GM18499 (cell line): ENCODE measurements at regions not wholly inside any gene's neighbourhood (a gene's known extent, or its start where the extent isn't known, plus 50 kb on each side); places are given as distances from the start of the nearest gene placed in this dataset.
"Not testable (repeated sequence)": the region's sequence is repeated elsewhere in the genome, so short reads cannot be mapped to it uniquely, and the experiment has no call there.

Experiments
- ATAC-seq: cut with Tn5 transposase; IDR thresholded peaks from one replicate; pipeline ENCODE4 v1.9.1; 2021; ENCODE audit warnings: moderate number of reproducible peaks; ENCODE audit not compliant: insufficient read depth, unreplicated experiment

DNA sequence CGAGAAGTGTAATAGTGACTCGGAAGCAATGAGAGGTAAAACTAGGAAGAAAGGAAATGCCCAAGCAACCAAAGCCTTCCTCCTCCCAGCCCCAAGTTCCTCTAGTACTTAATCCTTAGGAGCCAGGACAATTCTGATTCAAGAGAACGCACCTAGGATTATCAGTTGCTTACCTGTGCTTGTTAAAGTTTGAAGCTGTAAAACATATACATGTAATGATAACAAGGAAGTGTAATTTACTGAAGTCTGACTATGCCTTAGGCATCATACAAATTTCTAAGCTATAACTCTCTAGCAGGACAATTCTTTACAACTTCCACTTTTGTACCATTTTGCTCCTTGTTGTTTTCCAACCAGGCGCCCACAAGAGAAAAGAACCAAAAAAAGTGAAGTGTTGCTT, 92.8 kb upstream of the OSBPL8 start:
- no peak for ATAC-seq

DNA sequence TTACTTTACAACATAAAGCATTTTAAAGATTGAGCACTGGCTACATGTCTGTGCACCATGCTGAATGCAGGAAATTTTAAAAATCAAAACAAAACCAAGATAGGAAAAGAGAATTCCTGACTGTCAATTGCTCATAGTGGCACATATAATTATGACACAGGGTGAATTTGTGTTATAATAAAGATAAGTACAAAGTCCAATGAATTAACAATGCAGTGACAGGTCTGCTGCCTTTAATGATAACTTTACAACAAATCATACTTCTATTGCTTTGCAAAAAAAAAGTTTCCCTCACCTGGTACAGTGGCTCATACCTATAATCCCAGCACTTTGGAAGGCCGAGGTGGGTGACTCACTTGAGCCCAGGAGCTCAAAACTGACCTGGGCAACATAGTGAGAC, 93.8 kb upstream of the OSBPL8 start:
- no peak for ATAC-seq

DNA sequence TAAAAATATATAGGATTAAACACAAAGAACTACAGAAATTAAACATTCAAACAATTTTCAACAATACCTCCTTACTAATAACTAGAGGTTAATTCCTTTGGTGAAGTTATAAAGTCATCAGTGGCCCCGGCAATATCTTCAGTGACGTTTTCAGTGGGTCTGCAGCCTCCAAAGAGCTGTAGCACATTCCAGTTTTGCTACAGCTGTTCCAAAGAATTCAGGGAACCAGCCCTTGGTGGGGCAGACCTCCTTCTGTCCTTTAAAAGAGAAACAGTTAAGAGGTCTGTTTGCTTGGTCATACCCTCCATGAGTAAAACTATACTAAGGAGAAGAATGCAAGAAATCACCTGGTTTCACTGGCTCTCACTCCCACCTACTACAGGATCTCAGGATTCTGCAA, 99.2 kb upstream of the ZDHHC17 start:
- no peak for ATAC-seq

DNA sequence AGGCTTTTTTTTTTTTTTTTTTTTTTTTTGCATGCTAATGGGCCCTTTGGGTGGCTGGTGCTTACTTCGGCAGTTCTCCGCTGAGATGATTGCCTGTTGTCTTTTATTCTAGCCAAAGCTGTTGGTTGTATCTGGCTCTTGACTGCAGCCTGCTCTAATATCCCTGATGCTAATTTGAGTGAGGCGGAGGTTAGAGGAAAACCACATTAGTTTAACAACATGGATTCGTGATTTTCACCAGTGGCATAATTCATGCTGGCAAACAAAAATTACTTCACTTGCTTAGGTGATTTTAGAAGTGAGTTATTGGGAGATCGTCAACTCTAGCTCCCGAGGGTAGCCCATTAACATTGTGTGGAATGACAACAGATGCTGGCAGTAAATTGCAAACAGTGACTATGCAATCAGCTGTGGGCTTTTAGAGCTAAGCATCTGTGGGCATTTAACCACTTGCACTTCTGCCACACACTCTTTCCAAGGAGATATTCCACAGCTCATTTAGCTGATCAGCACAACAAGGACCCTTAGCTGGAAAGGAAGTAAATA, 97.6 kb upstream of the ZDHHC17 start:
- no peak for ATAC-seq

DNA sequence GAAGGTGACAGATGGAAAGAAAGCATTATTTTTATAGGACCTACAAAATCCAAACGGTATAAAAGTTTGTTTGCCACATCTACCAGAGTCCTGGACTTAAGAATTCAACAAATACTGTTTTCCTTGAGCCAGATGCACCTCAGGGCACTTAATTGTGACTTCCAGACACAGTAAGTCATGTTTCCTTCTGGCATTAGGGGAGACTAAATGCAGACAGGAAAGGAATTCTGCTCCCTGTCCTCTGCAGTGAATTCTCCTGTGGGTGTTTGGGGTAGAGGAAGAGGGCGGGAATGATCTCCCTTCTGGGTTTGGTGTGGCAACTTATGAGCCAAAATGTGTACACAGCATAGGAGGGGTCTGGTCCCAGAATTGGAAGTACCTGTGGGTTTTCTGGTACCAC, 93.9 kb upstream of the ZDHHC17 start:
- no peak for ATAC-seq

DNA sequence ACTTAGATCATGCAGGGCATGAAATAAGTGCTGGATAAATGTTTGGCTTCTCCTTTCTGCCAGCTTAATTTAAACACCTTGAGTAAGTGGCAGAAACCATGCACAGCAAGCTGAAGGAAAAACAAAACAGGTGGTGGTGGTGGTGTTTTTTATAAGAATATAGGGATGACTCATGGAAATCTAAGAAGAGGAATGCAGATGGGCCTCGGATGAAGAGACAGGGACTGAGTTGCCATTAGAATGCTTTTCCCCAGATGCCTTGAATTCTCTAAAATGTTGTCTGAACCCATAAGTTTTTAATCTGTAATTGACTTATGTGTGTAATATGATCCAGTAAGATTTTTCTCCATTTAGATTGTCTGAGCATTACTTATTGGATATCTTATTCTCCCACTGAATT, 93.1 kb upstream of the ZDHHC17 start:
- no peak for ATAC-seq

DNA sequence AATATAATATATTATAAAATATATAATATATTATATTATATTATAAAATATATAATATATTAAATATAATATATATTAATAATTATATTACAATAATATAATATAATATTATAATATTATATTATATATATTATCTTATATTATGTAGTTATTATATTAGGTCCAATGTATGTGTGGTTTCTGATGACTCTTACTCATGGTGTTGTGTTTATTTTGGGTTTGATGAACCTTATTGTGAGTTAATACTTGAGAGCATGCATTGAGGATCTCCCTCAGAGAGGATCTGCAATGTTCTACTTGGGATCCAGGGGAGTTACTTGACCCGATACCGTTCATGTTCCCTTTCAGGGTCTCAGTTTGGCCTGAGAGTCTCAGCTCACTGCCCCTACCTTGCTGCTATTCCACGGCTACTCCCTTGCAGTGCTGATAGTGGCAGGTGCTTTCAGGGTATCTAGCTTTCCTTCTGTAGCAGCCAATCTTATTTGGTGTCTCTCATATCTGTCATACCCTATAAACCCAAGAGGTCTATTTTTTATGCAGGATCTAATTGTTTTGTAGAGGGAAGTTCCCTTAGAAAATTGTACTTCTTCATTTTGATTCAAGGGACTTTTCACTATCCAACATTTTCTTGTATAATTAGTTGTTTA, 89.1 kb upstream of the ZDHHC17 start:
- no peak for ATAC-seq

DNA sequence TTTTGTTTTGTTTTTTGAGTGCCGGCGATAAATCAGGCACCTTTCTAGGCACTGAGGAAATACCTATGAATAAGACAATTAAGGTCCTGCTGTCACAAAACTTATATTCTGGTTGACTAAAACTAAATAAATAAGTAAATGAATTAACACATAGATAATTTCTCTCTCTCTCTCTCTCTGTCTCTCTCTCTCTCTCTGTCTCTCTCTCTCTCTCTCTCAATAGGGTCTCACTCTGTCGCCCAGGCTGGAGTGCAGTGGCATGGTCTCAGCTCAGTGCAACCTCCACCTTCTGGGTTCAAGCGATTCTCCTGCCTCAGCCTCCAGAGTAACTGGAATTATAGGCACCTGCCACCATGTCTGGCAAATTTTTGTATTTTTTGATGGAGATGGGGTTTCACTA, 87.7 kb upstream of the ZDHHC17 start:
- not testable (repeated sequence) for ATAC-seq

DNA sequence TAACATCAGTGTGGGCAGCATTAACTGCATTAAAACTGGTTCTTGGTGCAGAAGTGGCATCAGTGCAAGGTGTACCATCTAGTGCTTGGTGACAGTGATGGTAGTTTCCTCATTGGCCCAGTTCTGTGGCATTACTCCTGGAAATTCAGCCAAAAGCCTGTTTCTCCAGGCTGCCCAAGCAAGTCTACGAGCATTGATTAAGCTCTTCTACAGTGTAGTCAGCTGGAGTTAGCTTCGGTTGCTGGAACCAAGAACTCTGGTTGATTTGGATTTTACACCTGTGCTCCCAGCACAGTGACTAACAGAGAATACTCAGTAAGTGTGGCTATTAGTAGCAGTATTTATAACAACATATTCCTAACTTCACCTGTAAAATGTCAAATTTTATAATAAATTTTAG, 84.9 kb upstream of the ZDHHC17 start:
- ATAC-seq, result no peak

DNA sequence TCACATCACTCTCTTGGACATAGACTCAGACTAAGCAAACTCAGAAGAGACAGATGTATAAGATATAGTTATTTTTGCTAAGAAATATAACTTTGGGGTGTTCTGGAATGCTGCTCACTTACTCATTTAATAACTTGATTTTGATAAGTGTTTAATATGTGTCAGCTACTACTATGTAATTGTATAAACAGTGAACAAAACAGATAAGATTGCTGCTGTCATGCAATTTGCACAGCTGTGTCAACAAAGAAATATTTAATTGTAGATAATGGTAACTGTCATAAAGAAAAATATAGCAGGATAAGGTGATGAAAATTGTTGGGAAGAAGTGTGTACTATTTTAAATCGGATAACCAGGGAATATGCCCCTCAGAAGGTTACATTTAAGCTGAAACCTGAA, 84.1 kb upstream of the ZDHHC17 start:
- no peak for ATAC-seq

DNA sequence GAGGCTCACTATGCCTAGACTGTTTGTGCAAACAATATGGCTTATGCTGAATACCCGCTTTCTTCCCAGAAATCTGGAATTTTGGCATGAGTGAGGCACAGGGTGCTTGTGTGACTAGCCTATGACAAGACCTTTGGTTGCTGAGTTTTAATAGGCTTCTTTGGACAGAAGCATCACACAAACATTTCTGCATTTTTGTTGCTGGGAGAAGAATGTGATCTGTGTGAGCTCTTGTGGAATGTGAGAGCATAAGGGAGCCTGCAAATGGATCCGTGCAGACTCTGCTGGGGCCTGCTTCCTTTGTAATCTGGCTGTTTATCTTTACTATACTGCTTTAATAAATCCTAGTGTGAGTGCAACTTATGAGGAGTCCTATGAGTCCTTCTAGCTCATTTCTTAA, 83.0 kb upstream of the ZDHHC17 start:
- no peak for ATAC-seq

DNA sequence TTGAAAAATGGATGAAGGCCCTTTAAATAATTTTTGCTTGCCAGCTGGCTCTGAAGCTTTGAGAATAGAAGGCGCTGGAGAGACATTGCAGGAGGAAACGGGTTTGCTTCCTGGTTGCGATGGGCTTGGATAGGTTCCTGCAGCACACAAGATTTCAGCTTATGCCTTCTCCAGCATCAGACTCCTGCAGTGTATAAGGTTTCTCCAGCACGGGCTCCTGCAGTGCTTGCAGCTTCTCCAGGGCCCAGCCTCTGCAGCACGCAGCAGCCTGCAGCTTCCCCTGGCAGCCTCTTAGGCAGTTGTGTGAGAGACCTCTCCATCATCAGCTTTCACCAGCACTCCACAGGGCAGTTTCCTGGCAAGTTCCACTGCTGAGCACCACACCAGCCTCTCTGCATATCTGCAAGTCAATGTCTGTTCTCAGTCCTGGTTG, 78.7 kb upstream of the ZDHHC17 start:
- ATAC-seq, result no peak

DNA sequence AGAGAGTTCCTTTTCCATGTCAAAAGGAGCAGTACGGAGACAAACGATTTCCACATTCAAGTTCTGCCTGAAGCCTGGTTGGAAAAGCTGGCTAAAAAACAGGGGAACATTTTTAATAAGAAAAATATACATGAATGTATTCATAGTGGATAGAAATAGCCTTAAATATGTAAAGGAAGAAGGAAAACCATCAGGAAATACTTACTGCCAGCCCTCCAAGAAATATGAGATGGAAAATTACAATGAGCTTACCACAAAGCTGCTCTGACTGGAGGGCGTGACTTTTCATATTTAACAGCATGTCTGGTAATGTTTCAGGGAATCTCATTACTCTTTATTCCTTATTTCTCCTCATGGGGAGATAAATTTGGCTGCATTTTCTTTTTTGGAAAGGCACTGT, 75.9 kb upstream of the ZDHHC17 start:
- ATAC-seq, result no peak

DNA sequence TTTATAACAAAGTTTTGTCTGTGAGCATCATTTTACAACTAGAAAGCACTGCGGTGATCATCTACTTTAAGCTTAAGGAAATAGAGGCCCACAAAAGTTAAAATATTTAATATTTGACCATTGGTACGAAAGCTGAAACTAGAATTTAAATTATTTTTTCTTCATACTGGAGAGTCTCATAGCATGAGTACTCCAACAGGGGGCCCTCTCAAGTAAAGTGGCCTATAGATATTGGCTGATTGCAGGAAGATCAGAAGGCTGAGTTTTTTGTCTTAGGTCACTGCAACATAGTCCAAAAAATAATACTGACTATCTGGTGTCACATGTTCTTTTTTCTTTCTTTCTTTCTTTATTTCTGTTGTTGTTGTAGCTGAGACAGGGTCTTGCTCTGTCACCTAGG, 75.3 kb upstream of the ZDHHC17 start:
- ATAC-seq, result no peak

DNA sequence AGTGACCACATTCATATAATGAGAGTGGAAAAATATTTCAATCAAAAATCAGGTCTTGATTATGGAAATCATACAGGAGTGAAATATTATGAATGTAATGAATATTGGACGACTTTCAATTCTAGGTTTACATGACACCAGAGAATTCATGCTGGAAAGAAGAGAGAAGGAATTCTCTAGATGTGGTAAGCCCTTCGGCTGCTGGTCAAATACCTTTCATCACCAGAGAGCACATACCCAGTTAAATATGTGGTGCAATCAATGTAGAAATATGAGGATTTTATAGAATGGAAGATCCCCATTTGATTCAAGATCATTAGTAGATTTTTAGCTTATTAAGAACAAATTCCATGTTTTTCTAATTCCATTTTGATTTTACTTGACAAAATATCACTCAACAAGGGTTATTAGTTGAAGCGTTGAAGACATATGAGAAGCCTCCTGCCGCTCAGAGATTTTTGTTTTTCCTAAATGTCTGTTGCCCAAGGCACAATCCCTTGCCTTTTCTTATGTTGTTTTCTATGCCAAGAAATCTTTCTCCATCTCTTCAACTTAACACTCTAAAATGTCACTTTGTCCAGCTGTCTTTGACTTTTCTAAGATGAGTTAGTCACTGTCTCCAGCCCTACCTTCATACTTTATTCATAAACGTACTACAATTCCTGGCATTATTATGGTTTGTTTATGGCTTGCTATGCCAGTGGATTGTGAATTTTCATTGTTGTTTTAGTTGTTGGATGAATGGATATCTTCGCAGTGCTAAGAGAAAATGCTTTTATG, 72.8 kb upstream of the ZDHHC17 start:
- ATAC-seq, result no peak

DNA sequence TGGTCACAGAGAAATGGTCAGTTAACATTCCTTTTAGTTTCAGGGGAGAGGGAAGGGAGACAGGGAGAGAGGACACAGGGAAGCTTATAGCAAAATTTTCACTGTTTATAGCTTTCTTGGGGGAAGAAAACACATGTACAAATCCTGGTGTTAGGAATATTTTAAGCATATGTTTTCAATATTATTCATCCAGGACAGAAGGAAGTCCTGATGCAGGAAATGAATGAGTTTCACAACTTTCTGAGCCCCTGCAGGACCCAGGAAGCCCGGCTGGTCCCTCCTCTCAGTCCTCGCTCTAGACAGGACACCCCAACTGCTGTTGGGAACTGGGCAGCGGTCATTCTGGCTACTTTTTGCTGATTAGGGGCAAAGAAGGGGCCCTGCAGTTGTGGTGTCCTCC, 71.1 kb upstream of the ZDHHC17 start:
- no peak for ATAC-seq

DNA sequence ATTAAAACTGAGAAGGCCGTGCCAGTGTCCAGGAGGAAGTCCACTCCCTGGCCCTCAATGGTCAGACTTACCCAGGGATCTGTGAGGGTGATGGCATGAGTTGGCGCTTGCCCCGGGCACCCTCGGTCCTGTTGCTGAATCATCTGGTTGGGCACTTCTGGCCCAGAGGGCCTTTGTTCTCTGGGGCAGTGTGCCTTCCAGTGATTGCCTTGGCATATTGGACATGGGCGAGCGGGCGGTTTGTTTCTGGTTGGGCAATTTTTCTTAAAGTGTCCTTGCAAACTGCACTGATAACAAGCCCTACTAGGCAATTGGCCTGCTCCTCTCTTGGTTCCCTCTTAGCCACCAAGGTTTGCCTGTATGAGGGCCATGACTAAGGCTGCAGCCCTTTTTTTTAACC, 69.5 kb upstream of the ZDHHC17 start:
- no peak for ATAC-seq

DNA sequence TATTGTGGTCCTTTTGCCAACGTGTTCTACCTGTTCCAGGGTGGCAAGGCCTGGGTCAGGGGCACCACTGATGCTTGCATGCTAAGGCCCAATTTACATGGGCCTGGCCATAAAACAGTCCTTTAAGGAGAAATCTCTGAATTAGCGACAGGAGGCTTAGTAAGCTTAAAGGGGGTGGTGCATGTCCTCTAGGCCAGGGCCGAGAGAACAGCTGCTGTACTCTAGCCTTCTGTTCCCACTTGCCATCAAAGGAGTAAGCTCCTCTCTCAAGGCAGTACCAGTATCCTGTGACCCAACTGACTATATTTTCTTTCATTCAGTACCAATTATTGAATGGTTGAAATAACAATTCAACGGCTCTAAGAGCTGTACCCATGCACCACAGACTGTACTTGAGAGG, 67.7 kb upstream of the ZDHHC17 start:
- no peak for ATAC-seq

DNA sequence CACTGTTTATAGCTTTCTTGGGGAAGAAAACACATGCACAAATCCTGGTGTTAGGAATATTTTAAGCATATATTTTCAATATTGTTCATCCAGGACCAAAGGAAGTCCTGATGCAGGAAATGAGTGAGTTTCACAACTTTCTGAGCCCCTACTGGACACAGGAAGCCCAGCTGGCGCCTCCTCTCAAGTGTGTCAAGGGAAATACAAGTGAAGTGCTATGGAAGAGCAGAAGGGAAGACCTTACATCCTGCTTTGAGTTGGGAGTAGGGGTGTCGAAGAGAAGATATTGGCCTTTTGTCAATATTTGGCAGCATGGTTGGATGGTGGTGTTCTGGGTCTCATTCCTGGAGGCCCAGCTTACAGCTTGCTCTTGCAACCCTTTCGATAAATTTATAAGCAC, 66.1 kb upstream of the ZDHHC17 start:
- no peak for ATAC-seq

DNA sequence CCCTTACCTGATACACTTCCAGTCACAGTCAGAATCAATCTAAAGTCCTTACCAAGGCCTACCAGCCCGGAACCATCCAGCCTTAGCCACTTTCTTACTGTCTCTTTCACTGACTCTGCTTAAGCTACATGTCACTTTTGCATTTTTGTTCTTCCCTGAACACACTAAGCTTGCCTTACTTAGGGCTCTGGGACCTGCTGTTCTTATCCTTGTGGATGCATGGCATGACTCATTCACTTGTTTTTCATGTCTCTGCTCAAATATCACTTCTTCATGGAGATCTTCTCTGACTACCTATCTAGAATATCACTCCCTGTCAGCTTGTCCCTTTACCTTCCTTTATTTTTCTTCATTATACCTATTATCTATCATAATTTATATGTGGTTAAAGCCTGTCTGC, 65.6 kb upstream of the ZDHHC17 start:
- no peak for ATAC-seq

DNA sequence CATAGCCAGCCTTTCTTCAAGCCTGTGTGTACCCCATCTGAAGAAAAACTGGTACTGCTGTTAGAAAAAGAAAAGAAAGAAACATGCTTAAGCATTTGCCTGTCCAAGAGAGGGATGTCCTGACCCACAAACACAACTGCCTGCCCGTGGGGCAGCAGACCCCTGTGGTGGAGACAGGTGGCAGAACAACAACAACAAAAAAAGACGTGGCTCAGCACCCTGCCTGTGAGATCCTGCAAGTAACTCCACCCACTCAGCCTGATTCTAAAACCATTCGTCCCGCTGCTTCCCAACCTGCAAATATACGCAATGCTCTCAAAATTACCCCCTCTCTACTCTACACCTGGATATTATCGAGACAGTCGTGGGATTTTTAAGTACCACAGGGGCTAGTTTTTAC, 64.9 kb upstream of the ZDHHC17 start:
- ATAC-seq, result no peak

DNA sequence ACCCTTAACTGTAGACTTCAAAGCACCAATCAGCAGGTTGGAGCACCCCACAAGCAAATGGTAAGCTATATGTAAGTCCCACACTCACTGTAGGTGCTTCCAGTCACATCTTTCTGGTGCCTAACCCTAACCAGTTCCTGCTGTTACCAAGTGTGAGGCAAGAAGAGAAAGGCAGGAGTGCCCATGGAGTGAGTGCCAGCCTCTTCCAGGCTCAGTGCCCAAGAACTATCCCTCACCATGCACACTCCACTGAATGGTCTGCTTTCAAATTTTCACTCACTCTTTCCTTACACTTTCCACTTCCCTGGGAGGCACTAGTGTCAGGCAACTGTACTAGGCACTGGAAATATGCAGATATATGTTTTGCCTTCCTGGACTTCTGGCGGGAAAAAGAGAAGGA, 62.2 kb upstream of the ZDHHC17 start:
- ATAC-seq, result no peak
